SK-N-SH (cell line): ENCODE measurements at regions not wholly inside any gene's neighbourhood (a gene's known extent, or its start where the extent isn't known, plus 50 kb on each side); places are given as distances from the start of the nearest gene placed in this dataset.

ENCODE experiments used
- CTCF ChIA-PET: fragments of 300-600, 350-600 bp; formaldehyde crosslinking; extraction: SDS; loops from one replicate; lab custom pipeline; 2021; lab: Yijun Ruan, JAX
- POLR2A ChIA-PET: fragments of 350-600 bp; sonication (Branson Sonifier 250); formaldehyde crosslinking; extraction: SDS; loops from one replicate; lab custom pipeline; 2020; ENCODE audit warnings: antibody characterized with exemption, inconsistent platforms; lab: Yijun Ruan, JAX
- DNase-seq: peaks from one replicate; pipeline ENCODE4 v3.0.0; 2012
- H2AFZ ChIP-seq: fragments of 200-600 bp; sonication (generic); 2 replicates; pipeline ENCODE4 v1.8.1; 2016; ENCODE audit warnings: antibody characterized with exemption, mild to moderate bottlenecking, low read depth
- H3F3A ChIP-seq: fragments of 200-600 bp; sonication (generic); replicated peaks from 2 replicates; pipeline ENCODE3; 2016; ENCODE audit warnings: antibody characterized with exemption, mild to moderate bottlenecking; ENCODE audit not compliant: insufficient read depth
- H3K27ac ChIP-seq, 2 experiments: fragments of 200-500 bp in 1 of 2; fragments of 200-600 bp in 1 of 2; sonication (Bioruptor generic) in 1 of 2; sonication (generic), shearing (Covaris generic) in 1 of 2; 2 replicates each; pipeline versions ENCODE4 v1.5.1 to v1.6.1; 2014 to 2016; ENCODE audit warnings: low read depth in 2 of 2, inconsistent platforms in 1 of 2, low read length in 1 of 2, mild to moderate bottlenecking in 1 of 2, mixed read lengths in 1 of 2
- H3K27me3 ChIP-seq: fragments of 200-600 bp; sonication (generic), shearing (Covaris generic); 2 replicates; pipeline ENCODE4 v1.6.1; 2016; ENCODE audit warnings: mixed run types; ENCODE audit not compliant: insufficient read depth
- H3K36me3 ChIP-seq, 2 experiments: fragments of 200-500 bp in 1 of 2; fragments of 200-600 bp in 1 of 2; sonication (Bioruptor generic) in 1 of 2; sonication (generic) in 1 of 2; replicated peaks in 1 of 2; 2 replicates each; pipeline versions ENCODE3 to v1.5.1; 2014 to 2016; ENCODE audit warnings: low read length in 1 of 2, mild to moderate bottlenecking in 1 of 2; ENCODE audit not compliant: insufficient read depth in 2 of 2, control insufficient read depth in 1 of 2
- H3K4me1 ChIP-seq, 2 experiments: fragments of 200-500 bp in 1 of 2; fragments of 200-600 bp in 1 of 2; sonication (Bioruptor generic) in 1 of 2; sonication (generic), shearing (Covaris generic) in 1 of 2; 2 replicates each; pipeline versions ENCODE4 v1.5.1 to v1.6.1; 2014 to 2016; ENCODE audit warnings: low read depth in 1 of 2, low read length in 1 of 2, mixed run types in 1 of 2; ENCODE audit not compliant: insufficient read depth in 2 of 2, control insufficient read depth in 1 of 2
- H3K4me2 ChIP-seq: fragments of 200-600 bp; sonication (generic), shearing (Covaris generic); 2 replicates; pipeline ENCODE4 v1.6.1; 2017; ENCODE audit warnings: mixed run types
- H3K4me3 ChIP-seq, 2 experiments: fragments of 200-500 bp in 1 of 2; fragments of 200-600 bp in 1 of 2; sonication (Bioruptor generic) in 1 of 2; sonication (generic), shearing (Covaris generic) in 1 of 2; 2 replicates each; pipeline versions ENCODE4 v1.5.1 to v1.8.1; 2014 to 2016; ENCODE audit warnings: low read depth in 2 of 2, inconsistent platforms in 1 of 2, low read length in 1 of 2, mild to moderate bottlenecking in 1 of 2, mixed read lengths in 1 of 2, moderate library complexity in 1 of 2
- H3K79me2 ChIP-seq: fragments of 200-600 bp; sonication (generic); 2 replicates; pipeline ENCODE4 v1.8.1; 2017; ENCODE audit warnings: mild to moderate bottlenecking; ENCODE audit not compliant: insufficient read depth
- H3K9ac ChIP-seq: fragments of 200-600 bp; sonication (generic); 2 replicates; pipeline ENCODE4 v1.6.1; 2017; ENCODE audit warnings: mixed run types
- H3K9me2 ChIP-seq: fragments of 200-600 bp; sonication (generic); 2 replicates; pipeline ENCODE4 v1.6.1; 2017; ENCODE audit warnings: mixed run types
- H3K9me3 ChIP-seq: fragments of 200-600 bp; sonication (generic); 2 replicates; pipeline ENCODE4 v1.6.1; 2017; ENCODE audit warnings: mixed run types, mild to moderate bottlenecking, moderate library complexity
- H4K20me1 ChIP-seq: fragments of 200-600 bp; sonication (generic); 2 replicates; pipeline ENCODE4 v1.6.1; 2017; ENCODE audit warnings: mild to moderate bottlenecking, mixed run types; ENCODE audit not compliant: insufficient read depth
- CHD2 ChIP-seq: fragments of 150-350 bp; IDR thresholded peaks from 2 replicates; pipeline ENCODE4 v1.6.1; 2018; ENCODE audit warnings: low read length; ENCODE audit not compliant: partially characterized antibody
- CTCF ChIP-seq: fragments of 200-600 bp; sonication (generic); IDR thresholded peaks from 2 replicates; pipeline ENCODE4 v1.6.1; 2017; ENCODE audit warnings: antibody characterized with exemption, mild to moderate bottlenecking, moderate library complexity
- EP300 ChIP-seq, 2 experiments: IDR thresholded peaks; 2 replicates each; pipeline versions ENCODE4 v1.4.0 to v1.6.1; 2012; ENCODE audit warnings: borderline replicate concordance in 1 of 2, low read depth in 1 of 2, low read length in 1 of 2
- EZH2phosphoT487 ChIP-seq: fragments of 200-600 bp; sonication (generic); IDR thresholded peaks from 2 replicates; pipeline ENCODE4 v1.6.1; 2017; ENCODE audit warnings: low read depth, mixed run types, mild to moderate bottlenecking, antibody characterized with exemption, moderate library complexity, borderline replicate concordance
- FOSL2 ChIP-seq: IDR thresholded peaks from 2 replicates; pipeline ENCODE4 v1.4.0; 2012; ENCODE audit warnings: low read depth, mild to moderate bottlenecking, moderate library complexity, borderline replicate concordance
- FOXJ3 ChIP-seq: sonication (generic); formaldehyde crosslinking; IDR thresholded peaks from 2 replicates; pipeline ENCODE4 v1.5.1; 2020; ENCODE audit warnings: mild to moderate bottlenecking, missing genetic modification reagents
- FOXM1 ChIP-seq: IDR thresholded peaks from 2 replicates; pipeline ENCODE4 v1.4.0; 2012; ENCODE audit warnings: low read depth, mild to moderate bottlenecking
- GABPA ChIP-seq: IDR thresholded peaks from 2 replicates; pipeline ENCODE4 v1.4.0; 2012; ENCODE audit warnings: low read depth, mild to moderate bottlenecking
- MXI1 ChIP-seq: IDR thresholded peaks from 2 replicates; pipeline ENCODE4 v1.6.1; 2012; ENCODE audit warnings: mild to moderate bottlenecking, low read depth, low read length, improper control_type of control experiment
- NFIC ChIP-seq: IDR thresholded peaks from 2 replicates; pipeline ENCODE4 v1.4.0; 2012; ENCODE audit warnings: borderline replicate concordance
- NRF1 ChIP-seq: IDR thresholded peaks from 2 replicates; pipeline ENCODE4 v1.6.1; 2012; ENCODE audit warnings: low read depth, mild to moderate bottlenecking, low read length
- POLR2AphosphoS5 ChIP-seq: IDR thresholded peaks from 2 replicates; pipeline ENCODE4 v1.6.1; 2012; ENCODE audit warnings: low read depth, low read length
- RAD21 ChIP-seq: IDR thresholded peaks from 2 replicates; pipeline ENCODE4 v1.6.1; 2012; ENCODE audit warnings: mild to moderate bottlenecking, low read length
- TAF1 ChIP-seq: IDR thresholded peaks from 2 replicates; pipeline ENCODE4 v1.6.1; 2012; ENCODE audit warnings: low read depth, mild to moderate bottlenecking, low read length, moderate library complexity, borderline replicate concordance
- TCF12 ChIP-seq: IDR thresholded peaks from 2 replicates; pipeline ENCODE4 v1.4.0; 2012
- YY1 ChIP-seq: IDR thresholded peaks from 2 replicates; pipeline ENCODE4 v1.4.0; 2012; ENCODE audit warnings: low read depth, mild to moderate bottlenecking
- WGBS: methylation state at CpG from one replicate; pipeline ENCODE4 v1.1.6; 2017; ENCODE audit warnings: low lambda C conversion rate; 5-methylcytosine and 5-hydroxymethylcytosine counted together
- TF ChIP-seq, protein P1 (sequence below): fragments of 150-350 bp; IDR thresholded peaks from 2 replicates; pipeline ENCODE4 v1.6.1; 2017; ENCODE audit warnings: antibody characterized with exemption, low read length, low read depth, borderline replicate concordance
- TF ChIP-seq, protein P2 (sequence below): IDR thresholded peaks from 2 replicates; pipeline ENCODE4; 2012

- Histone ChIP-seq H3K9me2 (no peaks in the 10 kb centered on the region), H3K4me3 (no peak overlapping the region), H4K20me1 (no peaks in the 10 kb centered on the region), H3K4me1 (0 out of 4 replicates have a peak, but pooled peaks cover 0 to 5% of the 10 kb centered on the region in 2 experiments), H2AFZ (no peak overlapping the region), H3K36me3 (no peaks in the 10 kb centered on the region)
- TF ChIP-seq NRF1 = no peak
- TF ChIP-seq, protein P1, sequence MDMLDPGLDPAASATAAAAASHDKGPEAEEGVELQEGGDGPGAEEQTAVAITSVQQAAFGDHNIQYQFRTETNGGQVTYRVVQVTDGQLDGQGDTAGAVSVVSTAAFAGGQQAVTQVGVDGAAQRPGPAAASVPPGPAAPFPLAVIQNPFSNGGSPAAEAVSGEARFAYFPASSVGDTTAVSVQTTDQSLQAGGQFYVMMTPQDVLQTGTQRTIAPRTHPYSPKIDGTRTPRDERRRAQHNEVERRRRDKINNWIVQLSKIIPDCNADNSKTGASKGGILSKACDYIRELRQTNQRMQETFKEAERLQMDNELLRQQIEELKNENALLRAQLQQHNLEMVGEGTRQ = no peak
- TF ChIP-seq, protein P2, sequence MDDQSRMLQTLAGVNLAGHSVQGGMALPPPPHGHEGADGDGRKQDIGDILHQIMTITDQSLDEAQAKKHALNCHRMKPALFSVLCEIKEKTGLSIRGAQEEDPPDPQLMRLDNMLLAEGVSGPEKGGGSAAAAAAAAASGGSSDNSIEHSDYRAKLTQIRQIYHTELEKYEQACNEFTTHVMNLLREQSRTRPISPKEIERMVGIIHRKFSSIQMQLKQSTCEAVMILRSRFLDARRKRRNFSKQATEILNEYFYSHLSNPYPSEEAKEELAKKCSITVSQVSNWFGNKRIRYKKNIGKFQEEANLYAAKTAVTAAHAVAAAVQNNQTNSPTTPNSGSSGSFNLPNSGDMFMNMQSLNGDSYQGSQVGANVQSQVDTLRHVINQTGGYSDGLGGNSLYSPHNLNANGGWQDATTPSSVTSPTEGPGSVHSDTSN = no peak
- no peak for TF ChIP-seq FOXM1
- TF ChIP-seq TCF12 = no peak
- TF ChIP-seq RAD21 = no peak
- TF ChIP-seq FOXJ3 (CRISPR knock-in tag) = no peak
- no peak for TF ChIP-seq CHD2
- no peak for TF ChIP-seq NFIC
- no peak for TF ChIP-seq GABPA
- no peak for TF ChIP-seq MXI1
- TF ChIP-seq CTCF = no peak
- no peak for TF ChIP-seq TAF1
- TF ChIP-seq POLR2AphosphoS5 = no peak
- TF ChIP-seq EZH2phosphoT487 = no peak
- no peak for TF ChIP-seq EP300 (IDR thresholded peaks at IDR 0.05; ENCODE audit: borderline replicate concordance in 1 of 2, low read depth in 1 of 2, low read length in 1 of 2)
- TF ChIP-seq FOSL2 = no peak
- TF ChIP-seq YY1 = no peak
- TF ChIP-seq, all 33 proteins: peak for 0
- no peaks in the 10 kb centered on the region for H3K79me2 ChIP-seq
- POLR2A ChIA-PET = no interaction called here
- no peaks in the 10 kb centered on the region for H3K9me3 ChIP-seq
- DNase-seq = no peak
- H3K27ac ChIP-seq = no peak overlapping the region
- no peak overlapping the region for H3K4me2 ChIP-seq
- CTCF ChIA-PET = no interaction called here
- H3K9ac ChIP-seq = no peak overlapping the region
- no peaks in the 10 kb centered on the region for H3K27me3 ChIP-seq
- H3F3A ChIP-seq = peaks cover 14% of the 10 kb centered on the region
- 68% methylated on average over 1 of the region's 1 CpG for WGBS
These were observed 168.4 kb upstream of the TPRG1 start for GRCh38 chr3:189003410-189003809.
